Thyroid gland (tissue), 4 donors: ENCODE measurements at regions not wholly inside any gene's neighbourhood (a gene's known extent, or its start where the extent isn't known, plus 50 kb on each side); places are given as distances from the start of the nearest gene placed in this dataset.

Experiments
- POLR2A ChIP-seq, 2 donors: fragments of 450-650 bp; IDR thresholded peaks; one replicate each; pipeline ENCODE4 v1.6.1; 2017; ENCODE audit warnings: antibody characterized with exemption in 2 of 2, mild to moderate bottlenecking in 2 of 2, moderate library complexity in 1 of 2
- TF ChIP-seq, protein P1 (sequence below), 6 experiments: fragments of 200-600 bp in 3 of 6; fragments of 450-650 bp in 3 of 6; sonication (generic) in 3 of 6; IDR thresholded peaks; one replicate each; pipeline ENCODE4 v1.5.1; 2016 to 2019; ENCODE audit warnings: antibody characterized with exemption in 6 of 6, mild to moderate bottlenecking in 2 of 6, inconsistent platforms in 1 of 6, moderate library complexity in 1 of 6

DNA sequence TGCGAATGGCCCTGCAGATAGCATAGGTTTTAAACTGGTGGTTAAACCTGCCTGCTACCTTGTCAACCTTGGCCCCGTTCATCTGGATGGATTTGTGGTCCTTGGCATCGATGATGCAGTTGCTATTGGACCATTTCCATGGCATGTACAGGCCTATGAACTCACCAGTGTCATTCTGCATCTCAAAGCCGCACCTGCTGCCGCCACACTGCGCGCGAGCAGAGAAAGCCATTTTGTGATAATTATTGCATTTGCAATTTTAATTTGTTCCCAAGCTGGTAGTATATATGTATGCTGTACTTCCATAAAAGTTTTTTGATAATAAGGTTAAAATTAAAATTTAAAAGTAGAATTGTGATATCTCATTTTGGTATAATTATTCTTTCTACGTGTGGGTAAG, 94.8 kb upstream of the UXS1 start:
- TF ChIP-seq, protein P1, sequence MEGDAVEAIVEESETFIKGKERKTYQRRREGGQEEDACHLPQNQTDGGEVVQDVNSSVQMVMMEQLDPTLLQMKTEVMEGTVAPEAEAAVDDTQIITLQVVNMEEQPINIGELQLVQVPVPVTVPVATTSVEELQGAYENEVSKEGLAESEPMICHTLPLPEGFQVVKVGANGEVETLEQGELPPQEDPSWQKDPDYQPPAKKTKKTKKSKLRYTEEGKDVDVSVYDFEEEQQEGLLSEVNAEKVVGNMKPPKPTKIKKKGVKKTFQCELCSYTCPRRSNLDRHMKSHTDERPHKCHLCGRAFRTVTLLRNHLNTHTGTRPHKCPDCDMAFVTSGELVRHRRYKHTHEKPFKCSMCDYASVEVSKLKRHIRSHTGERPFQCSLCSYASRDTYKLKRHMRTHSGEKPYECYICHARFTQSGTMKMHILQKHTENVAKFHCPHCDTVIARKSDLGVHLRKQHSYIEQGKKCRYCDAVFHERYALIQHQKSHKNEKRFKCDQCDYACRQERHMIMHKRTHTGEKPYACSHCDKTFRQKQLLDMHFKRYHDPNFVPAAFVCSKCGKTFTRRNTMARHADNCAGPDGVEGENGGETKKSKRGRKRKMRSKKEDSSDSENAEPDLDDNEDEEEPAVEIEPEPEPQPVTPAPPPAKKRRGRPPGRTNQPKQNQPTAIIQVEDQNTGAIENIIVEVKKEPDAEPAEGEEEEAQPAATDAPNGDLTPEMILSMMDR (IDR thresholded peaks at IDR 0.05): no peak
- TF ChIP-seq POLR2A (IDR thresholded peaks at IDR 0.05): no peak
